Adrenal gland (tissue), 5 donors: ENCODE measurements at regions not wholly inside any gene's neighbourhood (a gene's known extent, or its start where the extent isn't known, plus 50 kb on each side); places are given as distances from the start of the nearest gene placed in this dataset.
"Not testable (repeated sequence)": the region's sequence is repeated elsewhere in the genome, so short reads cannot be mapped to it uniquely, and the experiment has no call there.

Experiments
- POLR2A ChIP-seq, 2 donors: fragments of 450-650 bp; IDR thresholded peaks; one replicate each; pipeline ENCODE4 v1.6.1; 2017; ENCODE audit warnings: antibody characterized with exemption in 2 of 2, mild to moderate bottlenecking in 2 of 2, moderate library complexity in 1 of 2
- TF ChIP-seq, protein P1 (sequence below), 6 experiments: fragments of 450-650 bp in 4 of 6; fragments of 200-600 bp in 2 of 6; sonication (generic) in 1 of 6; IDR thresholded peaks; 1 replicate in 5 of 6; 2 replicates in 1 of 6; pipeline versions ENCODE4 v1.5.1 to v1.8.0; 2016 to 2021; ENCODE audit warnings: antibody characterized with exemption in 6 of 6, mild to moderate bottlenecking in 2 of 6, moderate library complexity in 1 of 6
- donor health status: DM: no; HTN: no; CAD: no.

DNA sequence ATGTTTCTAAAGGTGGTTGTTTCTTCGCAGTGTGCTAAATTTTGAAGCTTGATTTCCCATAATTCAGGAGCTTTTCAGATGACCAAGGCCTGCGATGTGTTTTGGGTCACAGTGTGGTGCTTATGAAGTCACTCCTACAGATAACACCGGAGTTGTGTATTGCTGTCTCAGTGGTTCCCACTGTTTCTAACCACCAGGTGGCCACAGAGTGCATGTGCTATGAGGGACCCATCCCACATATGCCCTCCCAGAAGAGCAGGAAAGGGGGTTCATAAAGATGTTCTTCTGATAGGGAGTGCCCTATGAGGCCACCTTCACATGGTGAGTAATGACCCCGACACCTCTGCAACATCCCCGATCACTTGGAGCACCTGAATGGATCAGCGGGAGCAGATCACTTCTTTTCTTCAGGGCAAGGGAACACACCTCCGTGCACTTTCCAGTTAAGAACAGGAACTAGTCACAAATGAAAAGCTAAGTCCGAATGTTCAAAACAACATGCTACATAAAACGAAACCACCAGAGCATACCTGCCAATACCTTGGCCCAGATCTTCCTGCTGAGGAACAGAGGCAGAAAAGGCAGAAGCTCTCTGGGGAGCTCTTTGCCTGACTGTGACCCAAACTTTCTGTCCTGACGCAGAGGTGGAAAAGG lies 262.1 kb downstream of the FAM72C start:
- not testable (repeated sequence) for TF ChIP-seq POLR2A (IDR thresholded peaks at IDR 0.05)
- TF ChIP-seq, protein P1, sequence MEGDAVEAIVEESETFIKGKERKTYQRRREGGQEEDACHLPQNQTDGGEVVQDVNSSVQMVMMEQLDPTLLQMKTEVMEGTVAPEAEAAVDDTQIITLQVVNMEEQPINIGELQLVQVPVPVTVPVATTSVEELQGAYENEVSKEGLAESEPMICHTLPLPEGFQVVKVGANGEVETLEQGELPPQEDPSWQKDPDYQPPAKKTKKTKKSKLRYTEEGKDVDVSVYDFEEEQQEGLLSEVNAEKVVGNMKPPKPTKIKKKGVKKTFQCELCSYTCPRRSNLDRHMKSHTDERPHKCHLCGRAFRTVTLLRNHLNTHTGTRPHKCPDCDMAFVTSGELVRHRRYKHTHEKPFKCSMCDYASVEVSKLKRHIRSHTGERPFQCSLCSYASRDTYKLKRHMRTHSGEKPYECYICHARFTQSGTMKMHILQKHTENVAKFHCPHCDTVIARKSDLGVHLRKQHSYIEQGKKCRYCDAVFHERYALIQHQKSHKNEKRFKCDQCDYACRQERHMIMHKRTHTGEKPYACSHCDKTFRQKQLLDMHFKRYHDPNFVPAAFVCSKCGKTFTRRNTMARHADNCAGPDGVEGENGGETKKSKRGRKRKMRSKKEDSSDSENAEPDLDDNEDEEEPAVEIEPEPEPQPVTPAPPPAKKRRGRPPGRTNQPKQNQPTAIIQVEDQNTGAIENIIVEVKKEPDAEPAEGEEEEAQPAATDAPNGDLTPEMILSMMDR (IDR thresholded peaks at IDR 0.05) = peak in 5 of 6 experiments; percentile 21 to 63 (median 29)
